ENCODE measurements at regions not wholly inside any gene's neighbourhood (a gene's known extent, or its start where the extent isn't known, plus 50 kb on each side); places are given as distances from the start of the nearest gene placed in this dataset.

GRCh38 chr12:91434081-91434480, 251.5 kb upstream of the DCN start:
- H3K4me1 ChIP-seq (ENCODE audit: insufficient read depth, low read length) = peaks cover 10% of the 10 kb centered on the region
- H3K4me3 ChIP-seq (ENCODE audit: low read length) = no peak overlapping the region
- H3K27me3 ChIP-seq (ENCODE audit: insufficient read depth, low read length) = no peaks in the 10 kb centered on the region
- no peak overlapping the region for H3K9ac ChIP-seq (ENCODE audit: low read depth, low read length)
- 95% methylated on average over 1 of the region's 1 CpG for WGBS
- no peaks in the 10 kb centered on the region for H3K36me3 ChIP-seq (ENCODE audit: insufficient read depth, low read length)
- no peaks in the 10 kb centered on the region for H3K9me3 ChIP-seq (ENCODE audit: insufficient read depth, low read depth, low read length)
- no peak overlapping the region for H3K27ac ChIP-seq (ENCODE audit: low read depth, low read length)

- WGBS = 81% methylated on average over 1 of the region's 1 CpG
- Histone ChIP-seq H3K27ac (ENCODE audit: low read depth, low read length) (no peak overlapping the region), H3K27me3 (ENCODE audit: insufficient read depth, low read length) (no peaks in the 10 kb centered on the region), H3K9ac (ENCODE audit: low read depth, low read length) (no peak overlapping the region), H3K36me3 (ENCODE audit: insufficient read depth, low read length) (no peaks in the 10 kb centered on the region), H3K9me3 (ENCODE audit: insufficient read depth, low read depth, low read length) (no peaks in the 10 kb centered on the region), H3K4me3 (ENCODE audit: low read length) (no peak overlapping the region), H3K4me1 (ENCODE audit: insufficient read depth, low read length) (peaks cover 10% of the 10 kb centered on the region)
Observed at GRCh38 chr12:91432755-91433154, 250.1 kb upstream of the DCN start.

GRCh38 chr12:91432089-91432488, 249.5 kb upstream of the DCN start:
- Histone ChIP-seq H3K9me3 (ENCODE audit: insufficient read depth, low read depth, low read length) (no peaks in the 10 kb centered on the region), H3K4me3 (ENCODE audit: low read length) (no peak overlapping the region), H3K27me3 (ENCODE audit: insufficient read depth, low read length) (no peaks in the 10 kb centered on the region), H3K9ac (ENCODE audit: low read depth, low read length) (no peak overlapping the region), H3K27ac (ENCODE audit: low read depth, low read length) (no peak overlapping the region), H3K36me3 (ENCODE audit: insufficient read depth, low read length) (no peaks in the 10 kb centered on the region), H3K4me1 (ENCODE audit: insufficient read depth, low read length) (peaks cover 10% of the 10 kb centered on the region)
- 67% methylated on average over 2 of the region's 2 CpGs for WGBS

- Histone ChIP-seq H3K9ac (ENCODE audit: low read depth, low read length) (no peak overlapping the region), H3K4me3 (ENCODE audit: low read length) (no peak overlapping the region), H3K27ac (ENCODE audit: low read depth, low read length) (no peak overlapping the region), H3K4me1 (ENCODE audit: insufficient read depth, low read length) (peaks cover 17% of the 10 kb centered on the region), H3K36me3 (ENCODE audit: insufficient read depth, low read length) (no peaks in the 10 kb centered on the region), H3K9me3 (ENCODE audit: insufficient read depth, low read depth, low read length) (no peaks in the 10 kb centered on the region), H3K27me3 (ENCODE audit: insufficient read depth, low read length) (no peaks in the 10 kb centered on the region)
- WGBS = 95% methylated on average over 1 of the region's 2 CpGs
Observed at GRCh38 chr12:91424506-91424905, 241.9 kb upstream of the DCN start.

GRCh38 chr12:91423693-91424050, 241.1 kb upstream of the DCN start:
- Histone ChIP-seq H3K9ac (ENCODE audit: low read depth, low read length) (no peak overlapping the region), H3K27me3 (ENCODE audit: insufficient read depth, low read length) (no peaks in the 10 kb centered on the region), H3K36me3 (ENCODE audit: insufficient read depth, low read length) (no peaks in the 10 kb centered on the region), H3K4me3 (ENCODE audit: low read length) (no peak overlapping the region), H3K4me1 (ENCODE audit: insufficient read depth, low read length) (peaks cover 17% of the 10 kb centered on the region), H3K27ac (ENCODE audit: low read depth, low read length) (no peak overlapping the region), H3K9me3 (ENCODE audit: insufficient read depth, low read depth, low read length) (no peaks in the 10 kb centered on the region)
- WGBS = 80% methylated on average over 2 of the region's 2 CpGs

- H3K27me3 ChIP-seq (ENCODE audit: insufficient read depth, low read length) = no peaks in the 10 kb centered on the region
- H3K4me1 ChIP-seq (ENCODE audit: insufficient read depth, low read length) = peaks cover 17% of the 10 kb centered on the region
- 52% methylated on average over 7 of the region's 7 CpGs for WGBS
Observed at GRCh38 chr12:91422811-91423692, 240.4 kb upstream of the DCN start.

GRCh38 chr12:91422127-91422526, 239.5 kb upstream of the DCN start:
- H3K9me3 ChIP-seq (ENCODE audit: insufficient read depth, low read depth, low read length) = no peaks in the 10 kb centered on the region
- no peaks in the 10 kb centered on the region for H3K27me3 ChIP-seq (ENCODE audit: insufficient read depth, low read length)
- H3K9ac ChIP-seq (ENCODE audit: low read depth, low read length) = no peak overlapping the region
- H3K36me3 ChIP-seq (ENCODE audit: insufficient read depth, low read length) = no peaks in the 10 kb centered on the region
- no peak overlapping the region for H3K4me3 ChIP-seq (ENCODE audit: low read length)
- H3K4me1 ChIP-seq (ENCODE audit: insufficient read depth, low read length) = peaks cover 17% of the 10 kb centered on the region
- WGBS = 94% methylated on average over 1 of the region's 1 CpG
- H3K27ac ChIP-seq (ENCODE audit: low read depth, low read length) = no peak overlapping the region

More at GRCh38 chr12:91422811-91423692, 240.4 kb upstream of the DCN start:
- Histone ChIP-seq H3K27ac (ENCODE audit: low read depth, low read length) (no peak overlapping the region), H3K4me3 (ENCODE audit: low read length) (no peak overlapping the region), H3K36me3 (ENCODE audit: insufficient read depth, low read length) (no peaks in the 10 kb centered on the region), H3K9ac (ENCODE audit: low read depth, low read length) (no peak overlapping the region), H3K9me3 (ENCODE audit: insufficient read depth, low read depth, low read length) (no peaks in the 10 kb centered on the region)

DNA sequence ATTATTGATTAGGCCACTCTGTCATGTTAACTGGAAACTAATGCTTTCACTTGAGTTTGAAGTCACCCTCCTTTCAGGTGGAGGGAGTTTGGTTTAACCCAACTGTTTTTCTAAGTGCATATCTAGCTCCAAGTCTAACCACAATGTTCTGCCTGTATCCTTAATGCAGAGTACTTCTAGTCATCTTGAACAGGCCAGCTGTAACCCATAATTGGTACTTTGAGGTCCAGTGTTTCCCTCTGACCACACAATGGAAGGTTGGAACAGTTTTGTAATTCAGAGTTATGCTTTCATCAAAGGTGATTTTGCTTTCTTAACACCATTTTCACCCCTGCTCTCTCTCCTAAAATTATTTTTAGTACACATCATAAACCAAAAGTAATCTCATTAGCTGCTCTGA, 237.2 kb upstream of the DCN start:
- Histone ChIP-seq H3K9ac (ENCODE audit: low read depth, low read length) (no peak overlapping the region), H3K27me3 (ENCODE audit: insufficient read depth, low read length) (no peaks in the 10 kb centered on the region), H3K36me3 (ENCODE audit: insufficient read depth, low read length) (no peaks in the 10 kb centered on the region), H3K4me3 (ENCODE audit: low read length) (no peak overlapping the region), H3K27ac (ENCODE audit: low read depth, low read length) (no peak overlapping the region), H3K4me1 (ENCODE audit: insufficient read depth, low read length) (peaks cover 20% of the 10 kb centered on the region), H3K9me3 (ENCODE audit: insufficient read depth, low read depth, low read length) (no peaks in the 10 kb centered on the region)

DNA sequence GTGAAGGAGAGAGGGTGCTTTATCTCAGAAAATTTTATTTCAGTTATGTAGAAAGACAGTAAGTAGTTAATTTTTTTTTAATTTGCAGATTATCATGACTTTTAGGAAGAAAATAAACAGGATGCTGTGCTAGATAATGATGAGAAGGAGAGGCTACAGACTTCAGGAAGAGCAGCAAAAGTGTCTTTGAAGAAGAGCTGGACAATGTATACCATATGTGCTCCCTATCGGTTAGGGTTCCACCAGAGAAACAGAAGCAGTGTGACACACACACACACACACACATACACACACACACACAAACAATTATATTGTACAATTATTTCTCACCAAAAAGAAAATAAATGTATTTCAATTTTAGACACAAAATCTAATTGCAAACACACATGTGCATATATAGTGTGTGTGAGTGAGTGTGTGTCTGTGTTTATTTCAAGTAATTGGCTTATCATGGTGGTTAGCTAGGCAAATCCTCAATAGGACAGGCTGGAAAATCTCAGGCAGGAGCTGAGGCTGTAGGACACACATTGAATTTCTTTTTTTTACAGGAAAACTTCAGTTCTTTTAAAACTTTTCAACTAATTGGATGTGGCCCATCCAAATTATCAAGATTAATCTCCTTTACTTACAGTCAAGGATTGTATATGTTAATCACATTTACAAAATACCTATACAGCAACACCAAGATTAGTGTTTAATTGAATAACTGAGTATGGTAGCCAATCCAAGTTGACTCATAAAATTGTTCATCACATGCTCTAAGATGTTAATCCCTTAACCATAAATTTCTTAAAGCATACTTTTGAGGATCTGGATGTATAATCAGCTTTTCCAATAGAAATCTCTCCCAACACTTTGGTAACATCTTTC, 235.8 kb upstream of the DCN start:
- Histone ChIP-seq H3K27ac (ENCODE audit: low read depth, low read length) (no peak overlapping the region), H3K4me3 (ENCODE audit: low read length) (no peak overlapping the region), H3K27me3 (ENCODE audit: insufficient read depth, low read length) (no peaks in the 10 kb centered on the region), H3K9me3 (ENCODE audit: insufficient read depth, low read depth, low read length) (no peaks in the 10 kb centered on the region), H3K36me3 (ENCODE audit: insufficient read depth, low read length) (no peaks in the 10 kb centered on the region), H3K4me1 (ENCODE audit: insufficient read depth, low read length) (peaks cover 32% of the 10 kb centered on the region), H3K9ac (ENCODE audit: low read depth, low read length) (no peak overlapping the region)
- 100% methylated on average over 1 of the region's 1 CpG for WGBS

GRCh38 chr12:91417650-91418049, 235.0 kb upstream of the DCN start:
- Histone ChIP-seq H3K27me3 (ENCODE audit: insufficient read depth, low read length) (no peaks in the 10 kb centered on the region), H3K4me3 (ENCODE audit: low read length) (no peak overlapping the region), H3K27ac (ENCODE audit: low read depth, low read length) (no peak overlapping the region), H3K4me1 (ENCODE audit: insufficient read depth, low read length) (peaks cover 27% of the 10 kb centered on the region), H3K36me3 (ENCODE audit: insufficient read depth, low read length) (no peaks in the 10 kb centered on the region), H3K9me3 (ENCODE audit: insufficient read depth, low read depth, low read length) (no peaks in the 10 kb centered on the region), H3K9ac (ENCODE audit: low read depth, low read length) (no peak overlapping the region)
- 95% methylated on average over 2 of the region's 3 CpGs for WGBS

DNA sequence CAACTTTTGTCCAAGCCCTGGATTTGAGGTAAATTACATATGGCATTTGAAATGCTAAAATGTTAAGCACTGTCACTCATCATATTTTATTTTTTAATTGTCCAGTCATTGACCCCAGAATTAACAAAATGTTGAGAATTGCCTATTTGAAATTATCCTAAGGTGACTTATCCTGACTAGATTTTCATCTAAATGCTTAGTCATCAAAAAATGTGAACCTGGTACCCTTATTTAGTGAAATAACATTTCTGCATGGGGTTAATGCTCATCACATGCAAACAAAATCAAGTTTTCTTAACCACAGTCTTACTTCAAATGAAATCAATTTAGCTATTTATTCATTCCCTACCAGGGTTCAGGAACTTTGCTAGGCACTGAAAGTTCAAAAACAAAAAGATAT, 232.0 kb upstream of the DCN start:
- Histone ChIP-seq H3K4me3 (ENCODE audit: low read length) (no peak overlapping the region), H3K4me1 (ENCODE audit: insufficient read depth, low read length) (peaks cover 20% of the 10 kb centered on the region), H3K27me3 (ENCODE audit: insufficient read depth, low read length) (no peaks in the 10 kb centered on the region), H3K9ac (ENCODE audit: low read depth, low read length) (no peak overlapping the region), H3K27ac (ENCODE audit: low read depth, low read length) (no peak overlapping the region), H3K36me3 (ENCODE audit: insufficient read depth, low read length) (no peaks in the 10 kb centered on the region), H3K9me3 (ENCODE audit: insufficient read depth, low read depth, low read length) (no peaks in the 10 kb centered on the region)
